GM21619 (cell line): ENCODE measurements at regions not wholly inside any gene's neighbourhood (a gene's known extent, or its start where the extent isn't known, plus 50 kb on each side); places are given as distances from the start of the nearest gene placed in this dataset.
A peak's percentile ranks its signal among the peaks of the same experiment; 100 is the strongest.
"Not testable (repeated sequence)": the region's sequence is repeated elsewhere in the genome, so short reads cannot be mapped to it uniquely, and the experiment has no call there.

ENCODE experiments used
- ATAC-seq: cut with Tn5 transposase; IDR thresholded peaks from one replicate; pipeline ENCODE4 v1.9.1; 2021; ENCODE audit not compliant: unreplicated experiment

DNA sequence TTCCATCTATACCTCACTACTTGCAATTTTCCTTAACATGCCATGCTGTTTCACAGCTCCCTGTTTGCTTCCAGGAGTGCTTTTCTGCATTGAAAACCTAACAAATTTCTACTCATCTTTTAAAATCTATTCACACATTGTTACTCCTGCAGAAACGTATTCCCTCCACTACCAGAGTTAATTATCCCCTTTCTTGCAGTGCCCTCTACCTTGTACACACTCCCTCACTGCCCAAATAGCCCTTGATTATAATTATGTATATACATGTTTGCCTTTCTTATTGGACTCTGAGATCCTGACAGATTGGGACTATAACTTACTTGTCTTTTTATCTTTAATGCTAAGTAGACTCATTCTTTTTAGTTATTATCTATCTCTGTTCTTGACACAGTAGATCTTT is 325.0 kb downstream of the OXSM start:
- ATAC-seq, result no peak

DNA sequence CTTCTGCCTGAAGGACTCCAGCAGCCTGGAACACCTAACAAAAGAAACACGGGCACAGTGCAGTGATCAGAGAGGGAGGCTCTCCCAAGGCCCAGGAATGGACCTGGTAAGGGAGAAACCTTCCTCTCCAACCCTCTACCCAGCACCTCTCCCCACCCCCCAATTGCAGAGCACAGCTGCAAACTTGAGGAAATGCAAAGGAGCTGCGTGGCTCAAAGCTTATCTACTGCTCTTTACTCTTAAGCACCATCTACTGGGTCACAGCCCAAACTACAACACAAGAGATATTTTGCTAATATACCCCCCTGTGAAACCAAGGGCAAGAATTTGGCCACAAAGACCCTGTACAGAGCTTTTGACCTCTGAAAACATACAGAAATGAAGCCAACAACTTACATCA is 328.3 kb downstream of the OXSM start:
- peak; percentile 75 for ATAC-seq

DNA sequence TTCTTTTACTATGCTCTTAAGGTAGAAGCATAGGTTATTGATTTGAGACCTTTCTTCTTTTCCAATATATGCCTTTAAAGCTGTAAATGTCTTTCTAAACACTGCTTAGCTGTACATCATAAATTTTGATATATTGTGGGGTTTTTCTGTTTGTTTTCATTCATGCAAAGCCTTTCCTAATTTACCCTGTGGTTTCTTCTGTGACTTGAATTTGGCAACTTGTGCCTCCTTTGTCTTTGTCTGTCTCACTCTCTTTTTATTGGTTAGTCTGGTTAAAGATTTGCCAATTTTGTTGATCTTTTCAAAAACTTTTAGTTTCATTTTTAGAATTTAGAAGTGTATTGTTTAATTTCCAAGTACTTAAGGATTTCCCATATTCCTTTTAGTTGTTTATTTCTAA is 343.1 kb downstream of the OXSM start:
- no peak for ATAC-seq

DNA sequence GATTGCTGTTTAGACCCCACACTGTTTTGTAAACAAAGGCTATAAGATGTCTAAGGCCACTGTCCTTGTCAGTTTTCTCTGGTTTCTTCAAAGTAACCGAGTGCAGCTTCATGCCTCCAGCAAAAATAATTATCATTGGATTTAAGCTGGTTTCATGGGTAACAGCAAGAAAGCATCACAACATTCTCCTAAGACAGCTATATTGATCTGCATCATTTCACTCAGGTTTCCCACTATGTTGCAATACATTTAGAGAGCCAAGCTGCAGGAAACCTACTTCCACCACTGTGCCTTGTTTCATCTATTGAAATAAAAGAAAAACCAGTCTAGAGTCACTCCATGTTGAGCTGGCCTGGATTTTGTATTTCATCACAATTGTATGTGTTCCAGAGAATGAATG is 351.4 kb downstream of the OXSM start:
- no peak for ATAC-seq

DNA sequence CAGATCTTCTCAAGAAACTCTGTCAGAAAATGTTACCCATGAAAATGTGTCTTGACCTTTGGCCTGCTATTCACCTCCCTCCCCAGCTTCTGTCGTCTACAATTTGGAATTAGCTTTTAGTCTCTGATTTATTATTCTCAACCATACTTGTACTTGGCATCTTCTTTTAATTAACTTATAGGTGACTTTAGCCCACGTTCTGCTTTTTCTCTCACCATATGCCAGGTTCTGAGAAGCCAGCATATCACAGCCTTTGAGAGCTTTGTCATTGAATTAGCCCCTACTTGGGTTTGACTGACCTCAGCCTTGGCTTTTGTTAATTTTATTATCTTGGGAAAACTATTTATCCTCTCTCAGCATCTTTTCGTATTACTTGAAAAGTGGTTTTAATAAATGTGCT is 355.9 kb downstream of the OXSM start:
- no peak for ATAC-seq

DNA sequence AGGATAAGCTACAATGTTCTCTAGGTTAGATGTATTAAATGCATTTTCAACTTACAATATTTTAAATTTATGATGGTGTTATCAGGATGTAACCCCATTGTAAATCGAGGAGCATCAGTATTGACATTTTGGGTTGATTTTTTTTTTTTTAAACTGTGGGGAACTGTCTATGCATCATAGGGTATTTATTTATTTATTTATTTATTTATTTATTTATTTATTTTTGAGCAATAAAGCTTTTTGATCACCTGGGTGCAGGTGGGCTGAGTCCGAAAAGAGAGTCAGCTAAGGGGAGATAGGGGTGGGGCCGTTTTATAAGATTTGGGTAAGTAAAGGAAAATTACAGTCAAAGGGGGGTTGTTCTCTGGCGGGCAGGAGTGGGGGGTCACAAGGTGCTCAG is 367.5 kb downstream of the OXSM start:
- not testable (repeated sequence) for ATAC-seq

DNA sequence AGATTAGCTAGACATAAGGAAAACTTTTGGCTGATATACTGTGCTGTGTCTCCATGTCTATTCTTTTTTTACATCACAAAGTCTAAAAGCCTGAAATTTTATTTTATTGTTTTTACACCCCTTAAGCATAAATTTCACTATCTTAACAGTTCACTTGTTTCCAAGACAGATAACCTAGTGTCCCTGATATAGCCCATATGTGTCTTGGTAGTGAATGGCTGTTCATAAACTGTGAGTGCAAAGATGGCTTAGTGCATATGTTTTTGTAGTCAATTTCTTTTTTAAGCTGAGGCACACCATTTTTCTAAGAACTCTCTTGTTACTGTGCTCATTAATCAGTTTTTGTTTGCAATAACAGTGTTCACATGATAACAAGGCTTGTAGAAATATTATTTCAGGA is 381.1 kb downstream of the OXSM start:
- ATAC-seq, result no peak

DNA sequence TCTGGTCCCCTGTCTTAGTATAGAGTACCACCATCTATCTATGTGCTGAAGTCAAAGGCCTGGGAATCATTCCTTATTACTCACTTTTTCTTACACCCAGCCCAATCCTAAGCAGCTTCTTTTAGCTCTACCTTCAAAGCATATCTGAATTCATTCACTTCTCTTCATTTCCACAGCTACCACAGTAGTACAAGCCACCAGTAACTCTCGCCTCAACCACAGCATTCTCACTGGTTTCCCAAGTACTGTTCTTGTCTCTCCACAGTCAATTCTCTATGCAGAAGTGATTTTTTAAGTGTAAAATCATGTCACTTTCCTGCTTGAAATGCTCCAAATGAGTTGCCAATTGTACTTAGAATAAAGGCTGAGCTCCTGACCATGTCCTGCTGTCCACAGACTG is 401.7 kb downstream of the OXSM start:
- ATAC-seq, result no peak

DNA sequence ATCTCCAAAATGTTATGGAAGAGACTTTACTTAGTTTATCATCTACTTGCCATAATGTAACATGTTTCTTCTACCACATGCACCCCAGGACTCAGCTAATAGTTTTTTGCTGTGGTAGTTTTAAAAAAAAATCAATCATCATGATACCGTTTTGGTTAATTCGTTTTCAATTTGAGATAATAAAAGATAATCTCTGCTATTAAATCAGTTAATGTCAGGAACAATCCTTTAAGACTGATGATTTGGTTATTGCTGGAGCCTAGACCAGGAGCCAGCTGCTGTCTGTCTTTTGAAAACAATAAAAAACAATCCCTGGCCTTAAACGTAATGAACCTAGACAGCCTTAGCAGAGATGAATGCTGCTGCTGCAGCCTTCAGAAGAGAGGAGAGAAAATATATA is 403.7 kb downstream of the OXSM start:
- no peak for ATAC-seq

DNA sequence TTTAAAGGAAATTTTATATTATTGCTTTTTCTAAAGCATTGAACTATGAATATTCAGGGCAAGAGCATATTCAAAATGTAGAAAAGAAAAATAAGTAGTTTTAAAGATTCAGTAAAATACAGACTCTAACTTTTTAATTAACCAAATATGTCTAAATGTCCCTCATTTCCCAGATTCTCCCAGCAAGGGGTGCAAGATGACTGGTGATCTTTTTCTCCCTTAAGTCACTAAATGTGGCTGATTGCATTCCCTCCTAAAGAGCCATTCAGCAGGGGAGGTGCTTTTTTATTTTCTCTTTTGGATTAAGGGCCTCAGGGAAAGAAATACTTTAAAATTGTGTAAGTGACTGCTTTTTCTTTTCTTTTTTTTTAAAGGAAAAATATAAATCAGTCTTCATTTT is 406.9 kb downstream of the OXSM start:
- ATAC-seq, result no peak

DNA sequence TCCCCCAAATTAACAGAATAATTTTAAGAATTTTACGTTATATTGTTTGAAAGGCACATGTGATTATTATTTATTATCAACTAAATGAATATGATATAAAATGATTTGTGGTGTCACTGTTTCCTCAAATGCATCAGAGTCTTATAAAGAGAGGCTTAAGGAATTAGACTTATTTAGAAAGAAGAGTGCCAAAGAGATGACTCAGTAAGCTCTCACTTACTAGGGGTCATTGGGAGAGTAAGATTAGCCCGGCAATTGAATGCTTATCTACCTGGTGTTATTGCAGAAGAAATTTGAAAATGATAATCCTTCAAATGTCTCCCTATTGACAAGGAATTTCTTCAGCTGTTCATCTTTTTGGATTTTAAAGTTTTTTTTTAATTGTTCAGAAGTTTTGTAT is 408.7 kb downstream of the OXSM start:
- ATAC-seq, result no peak

DNA sequence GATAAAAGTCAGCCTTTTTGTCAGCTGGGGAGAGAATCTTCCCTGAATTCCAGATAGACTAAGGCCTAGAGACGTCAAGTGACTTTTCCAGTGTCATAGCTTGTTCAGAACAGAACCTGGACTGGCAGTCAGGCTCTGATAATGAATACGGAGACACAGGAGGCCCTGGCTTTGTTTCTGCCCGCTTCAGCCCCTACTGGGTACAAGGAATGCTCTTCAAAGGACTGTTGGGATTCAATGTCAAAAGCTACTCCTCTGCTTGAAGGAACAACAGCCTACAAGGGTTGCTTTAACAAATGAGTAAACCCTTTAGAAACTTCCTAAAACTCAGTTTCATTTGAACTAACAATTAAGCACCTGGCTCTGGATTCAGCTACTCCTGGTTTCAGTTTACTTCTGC is 412.3 kb downstream of the OXSM start:
- no peak for ATAC-seq

DNA sequence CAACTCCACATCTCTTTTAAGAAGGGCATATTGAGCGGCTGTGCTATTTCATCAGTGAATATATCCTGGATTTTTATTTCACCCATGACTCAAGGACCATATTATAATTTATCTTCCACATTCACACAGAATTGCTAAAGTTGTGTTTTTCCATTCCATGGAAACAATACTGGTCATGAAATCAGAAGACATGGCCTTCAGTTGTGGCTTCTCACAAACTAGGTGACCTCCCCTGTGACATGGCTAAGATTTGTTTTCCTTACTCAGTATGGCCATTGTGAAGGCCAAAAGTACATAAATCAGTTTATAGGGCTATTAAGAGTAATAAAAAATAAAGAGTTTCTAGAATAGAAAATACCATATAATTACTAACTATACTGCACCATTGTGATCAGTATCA is 415.6 kb downstream of the OXSM start:
- no peak for ATAC-seq

DNA sequence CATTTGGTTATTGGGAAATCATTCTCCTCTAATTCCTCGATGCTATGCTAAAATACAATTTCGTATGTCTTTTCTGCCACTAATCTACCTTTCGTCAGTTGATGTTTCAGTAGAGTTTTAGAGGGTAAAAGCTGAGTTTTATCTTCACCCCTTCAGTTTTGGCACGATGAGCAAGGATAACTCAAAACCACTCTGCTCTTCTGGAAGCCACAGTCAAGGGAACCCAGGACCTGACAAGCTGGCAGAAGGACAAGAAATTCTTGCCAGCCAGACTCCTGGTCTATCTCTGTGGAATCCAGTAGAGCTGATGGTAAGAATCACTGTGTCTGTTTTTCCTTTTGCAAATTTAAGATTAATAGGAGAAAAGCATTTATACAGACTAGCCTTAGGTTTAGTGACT is 414.4 kb upstream of the LRRC3B start:
- ATAC-seq, result no peak

DNA sequence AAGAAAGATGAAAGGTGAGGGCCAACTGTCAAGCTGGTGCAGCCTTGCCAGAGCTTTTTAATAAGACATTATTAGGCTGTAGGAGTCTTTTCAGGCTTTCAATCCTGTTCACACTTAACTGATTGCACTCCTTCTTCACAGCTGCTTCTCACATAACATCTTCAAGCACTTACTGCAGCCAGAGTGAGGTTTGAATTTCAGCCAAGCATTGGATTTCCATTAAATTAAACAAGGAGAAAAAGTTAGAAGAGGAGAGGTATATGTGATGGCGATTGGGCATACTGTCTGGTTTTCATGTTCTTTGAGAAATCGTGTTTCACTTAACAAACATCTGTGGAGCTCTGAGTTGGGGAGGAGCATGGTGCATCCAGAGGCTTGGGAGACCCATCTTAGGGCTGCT is 392.8 kb upstream of the LRRC3B start:
- no peak for ATAC-seq

DNA sequence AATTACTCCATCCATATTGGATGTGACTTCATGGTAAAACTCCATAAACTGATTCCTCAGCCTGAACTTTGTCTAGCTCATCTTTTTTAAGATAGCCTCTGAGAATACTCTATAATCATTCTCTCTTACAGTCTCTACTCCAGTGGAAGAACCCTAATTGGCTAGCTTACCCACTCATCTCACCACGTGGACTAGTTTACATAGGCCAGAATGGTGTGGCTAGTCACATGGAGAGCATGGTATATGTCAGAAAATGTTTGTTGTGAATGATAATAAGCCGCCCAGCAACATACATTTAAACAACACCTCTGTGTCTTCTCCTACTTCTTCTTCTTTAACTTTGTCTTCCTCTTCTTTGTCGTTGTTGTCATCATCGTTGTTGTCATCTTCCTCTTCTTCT is 389.2 kb upstream of the LRRC3B start:
- ATAC-seq, result no peak

DNA sequence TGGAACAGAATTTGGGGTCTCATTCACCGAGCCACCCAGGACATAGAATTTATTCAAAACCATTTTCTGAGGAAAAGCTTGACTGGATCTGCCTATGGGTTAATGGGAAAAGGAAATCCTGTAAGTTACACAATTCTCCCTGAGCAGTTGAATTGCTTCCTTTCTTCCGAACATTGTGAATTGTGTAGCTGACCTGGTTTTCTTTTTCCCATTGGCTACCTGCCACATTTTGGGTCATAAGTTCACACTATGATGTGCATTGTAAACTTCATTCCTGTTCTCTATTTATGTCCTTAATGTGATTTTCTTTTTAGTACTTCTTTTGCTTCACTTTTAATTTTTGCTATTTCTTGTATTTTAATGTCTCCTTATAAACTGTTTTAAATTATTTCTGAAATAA is 386.0 kb upstream of the LRRC3B start:
- ATAC-seq, result no peak

DNA sequence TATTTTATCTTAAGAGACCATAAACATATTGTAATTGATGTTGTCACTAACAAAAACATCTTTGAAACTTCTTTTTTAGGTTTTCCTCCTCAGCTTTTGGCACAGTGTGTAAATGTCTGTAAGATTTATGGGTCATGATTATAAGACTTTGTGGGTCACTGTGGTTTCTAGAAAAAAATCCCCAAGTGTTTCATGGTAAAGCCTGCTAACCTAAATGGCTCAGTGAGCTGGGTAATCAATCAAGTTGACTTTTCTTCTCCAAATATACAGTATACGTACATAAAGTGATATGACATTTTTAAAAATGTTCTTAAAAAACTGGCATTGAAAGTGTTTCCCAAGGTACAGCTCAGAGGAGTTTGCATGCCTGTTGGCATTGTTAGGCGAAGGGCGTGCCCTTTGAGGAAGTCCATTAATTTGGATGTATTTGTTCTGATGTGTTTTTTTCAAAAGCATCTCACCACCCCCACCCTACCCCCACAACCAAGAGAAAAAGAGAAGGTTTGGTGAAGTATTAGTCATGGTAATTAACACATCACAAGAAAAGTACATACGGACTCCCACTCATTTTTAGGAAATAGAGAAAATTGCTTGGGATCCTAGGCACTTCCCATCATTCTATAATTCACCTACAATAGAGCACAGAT is 385.4 kb upstream of the LRRC3B start:
- no peak for ATAC-seq

DNA sequence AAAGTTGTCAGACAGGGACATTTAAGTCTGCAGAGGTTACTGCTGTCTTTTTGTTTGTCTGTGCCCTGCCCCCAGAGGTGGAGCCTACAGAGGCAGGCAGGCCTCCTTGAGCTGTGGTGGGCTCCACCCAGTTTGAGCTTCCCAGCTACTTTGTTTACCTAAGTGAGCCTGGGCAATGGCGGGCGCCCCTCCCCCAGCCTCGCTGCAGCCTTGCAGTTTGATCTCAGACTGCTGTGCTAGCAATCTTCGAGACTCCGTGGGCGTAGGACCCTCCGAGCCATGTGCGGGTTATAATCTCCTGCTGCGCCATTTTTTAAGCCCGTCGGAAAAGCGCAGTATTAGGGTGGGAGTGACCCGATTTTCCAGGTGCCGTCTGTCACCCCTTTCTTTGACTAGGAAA is 378.0 kb upstream of the LRRC3B start:
- ATAC-seq, result not testable (repeated sequence)

DNA sequence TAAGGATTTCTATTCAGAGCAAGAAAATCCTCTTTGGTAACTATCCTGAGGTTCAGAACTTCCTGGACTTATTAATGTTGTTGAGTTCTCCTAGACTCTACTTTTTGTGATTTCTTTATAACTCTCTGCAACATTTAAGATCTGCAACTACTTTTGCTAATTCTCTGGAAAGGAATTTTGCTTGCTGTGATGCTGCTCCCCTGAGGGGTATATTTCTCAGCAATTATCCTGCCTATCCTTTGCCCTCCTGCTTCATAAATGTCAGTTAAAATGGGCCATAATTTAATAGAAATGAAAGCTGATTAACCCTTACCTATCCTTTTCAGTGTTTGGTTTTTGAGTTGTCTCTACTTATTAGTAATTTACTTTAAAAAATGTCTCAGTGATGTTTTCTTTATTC is 377.3 kb upstream of the LRRC3B start:
- no peak for ATAC-seq

DNA sequence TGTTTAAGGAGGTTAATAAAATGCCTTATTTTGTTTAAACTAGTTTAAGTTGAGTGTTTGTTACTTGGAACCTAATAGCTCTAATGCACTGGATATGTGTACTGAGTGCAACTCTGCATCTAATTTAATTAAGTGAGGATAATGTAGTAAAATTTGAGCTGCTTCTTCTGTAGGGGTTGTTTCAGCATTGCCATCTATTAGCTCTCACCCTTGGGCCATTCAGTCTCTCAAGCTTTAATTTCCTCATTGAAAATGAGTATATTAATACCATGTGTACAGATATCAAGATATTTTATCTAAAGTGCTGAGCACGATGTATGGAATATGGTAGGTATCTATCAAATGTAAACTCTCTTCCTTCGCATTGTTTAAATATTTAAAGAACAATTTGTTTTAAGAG is 375.7 kb upstream of the LRRC3B start:
- no peak for ATAC-seq

DNA sequence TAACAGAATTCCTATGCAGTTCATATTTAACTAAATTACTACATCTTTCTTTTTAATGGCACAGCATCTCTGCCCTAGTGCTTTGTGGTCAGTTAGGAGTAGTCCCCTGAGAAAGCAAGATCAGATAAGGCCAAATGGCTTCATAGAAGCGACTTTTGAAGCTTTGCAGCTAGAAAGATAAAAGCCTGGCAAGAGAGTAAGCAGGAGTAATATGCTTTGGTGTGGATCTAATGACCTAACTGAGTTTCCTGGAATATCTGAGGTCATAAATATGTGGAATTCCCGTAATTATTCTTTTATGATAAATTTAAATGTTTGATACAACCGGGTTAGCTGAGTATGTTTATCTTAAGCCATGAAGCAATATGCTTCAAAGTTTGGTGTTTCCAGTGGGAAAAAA is 374.9 kb upstream of the LRRC3B start:
- ATAC-seq, result no peak

DNA sequence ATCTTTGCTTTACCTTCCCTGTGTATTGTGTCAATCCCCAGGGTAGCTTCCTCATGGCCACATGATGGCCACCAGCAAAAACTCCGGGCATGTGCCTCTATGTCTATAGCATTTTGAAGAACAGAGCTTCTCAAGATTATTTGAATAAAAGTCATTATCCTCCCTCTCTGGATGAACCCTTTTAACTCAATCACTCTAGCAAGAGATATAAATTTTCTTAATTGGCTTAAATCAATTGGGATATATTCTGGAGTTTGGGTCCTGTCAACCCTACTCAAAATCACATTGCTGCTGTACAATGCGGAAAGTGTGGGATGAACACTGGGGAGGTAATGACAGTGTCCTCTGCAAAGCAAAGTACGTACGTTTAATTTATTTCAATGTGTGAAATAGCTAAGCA is 370.6 kb upstream of the LRRC3B start:
- ATAC-seq, result no peak

DNA sequence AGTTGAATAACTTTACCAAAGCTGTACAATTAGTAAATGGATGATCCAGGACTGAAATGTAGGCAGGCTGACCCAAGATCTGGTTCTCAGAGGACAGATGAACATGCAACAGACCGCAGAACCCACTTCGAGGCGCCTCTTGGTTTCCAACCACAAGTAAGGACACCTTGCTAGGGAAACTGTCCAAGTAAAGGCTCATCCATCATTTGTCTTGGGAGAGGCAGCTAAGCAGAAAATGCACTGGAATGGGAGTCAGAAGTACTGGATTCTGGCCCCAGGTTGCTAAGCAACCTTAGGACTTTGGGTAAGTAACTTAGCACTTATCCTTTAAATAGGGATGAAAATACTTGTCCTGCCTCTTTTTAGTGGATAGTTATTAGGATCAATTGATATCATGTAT is 366.3 kb upstream of the LRRC3B start:
- ATAC-seq, result no peak
